Memory B cell (primary cell): ENCODE measurements at regions not wholly inside any gene's neighbourhood (a gene's known extent, or its start where the extent isn't known, plus 50 kb on each side); places are given as distances from the start of the nearest gene placed in this dataset.

Experiments used
- ATAC-seq: fragments of 150-1000 bp; cut with Tn5 transposase; 2 replicates; pipeline ENCODE4 v1.10.0; 2021; ENCODE audit warnings: low read depth, mild to moderate bottlenecking, moderate library complexity
- DNase-seq, 2 donors: peaks; one replicate each; pipeline ENCODE4 v3.0.0; 2022; ENCODE audit warnings: low spot score in 2 of 2
- H3K27ac Mint-ChIP-seq: one replicate; pipeline ENCODE4 v1.8.0; 2022; ENCODE audit warnings: mild to moderate bottlenecking, moderate library complexity, mixed read lengths
- H3K27me3 Mint-ChIP-seq: one replicate; pipeline ENCODE4 v1.8.0; 2022; ENCODE audit warnings: mixed read lengths
- H3K36me3 Mint-ChIP-seq: one replicate; pipeline ENCODE4 v1.8.0; 2022; ENCODE audit warnings: mild to moderate bottlenecking, mixed read lengths
- H3K4me1 Mint-ChIP-seq: one replicate; pipeline ENCODE4 v1.8.0; 2022; ENCODE audit warnings: mixed read lengths
- H3K4me3 Mint-ChIP-seq: one replicate; pipeline ENCODE4 v1.8.0; 2022; ENCODE audit warnings: mild to moderate bottlenecking, moderate library complexity, mixed read lengths
- H3K9me3 Mint-ChIP-seq: one replicate; pipeline ENCODE4 v1.8.0; 2022; ENCODE audit warnings: mixed read lengths

DNA sequence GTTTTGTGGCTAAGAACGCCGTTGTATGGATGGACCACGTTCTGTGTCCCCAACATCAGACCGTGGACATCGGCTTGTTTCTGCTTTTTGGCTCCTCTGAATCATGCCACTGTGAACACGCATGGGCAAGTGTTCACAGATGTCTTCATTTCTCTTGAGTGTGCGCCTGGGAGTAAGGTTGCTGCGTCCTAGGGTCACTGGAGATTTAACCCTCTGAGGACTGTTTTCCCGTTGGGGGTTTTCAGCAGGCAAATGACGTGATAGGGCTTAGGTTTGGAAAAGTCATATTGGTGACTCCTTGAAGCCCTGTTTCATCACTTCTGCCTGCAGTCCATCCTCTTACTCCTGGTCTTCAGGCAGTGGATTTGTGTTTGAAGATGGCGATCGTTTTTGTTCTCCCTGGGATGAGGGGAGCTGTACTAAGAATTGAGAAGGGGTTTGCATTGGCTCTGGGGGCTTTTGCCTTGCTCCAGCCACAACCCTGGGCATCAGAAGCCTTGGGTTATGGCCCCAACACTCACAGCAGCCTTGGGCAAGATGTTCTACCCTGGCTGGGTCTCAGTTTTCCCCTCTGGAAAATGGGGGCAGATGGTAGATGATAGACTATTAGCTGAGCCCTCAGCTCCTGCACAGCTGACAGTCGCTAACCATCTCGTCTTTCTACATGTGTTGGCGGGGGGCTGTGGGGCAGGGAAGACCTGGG, 67.2 kb upstream of the CIBAR2 start:
- no peaks in the 10 kb centered on the region for H3K4me1 Mint-ChIP-seq
- no peak overlapping the region for H3K27ac Mint-ChIP-seq
- no peaks in the 10 kb centered on the region for H3K36me3 Mint-ChIP-seq
- H3K9me3 Mint-ChIP-seq: peaks cover 4% of the 10 kb centered on the region
- H3K4me3 Mint-ChIP-seq: no peak overlapping the region
- H3K27me3 Mint-ChIP-seq: peaks cover 23% of the 10 kb centered on the region
- ATAC-seq (no peak), DNase-seq (no peak)

DNA sequence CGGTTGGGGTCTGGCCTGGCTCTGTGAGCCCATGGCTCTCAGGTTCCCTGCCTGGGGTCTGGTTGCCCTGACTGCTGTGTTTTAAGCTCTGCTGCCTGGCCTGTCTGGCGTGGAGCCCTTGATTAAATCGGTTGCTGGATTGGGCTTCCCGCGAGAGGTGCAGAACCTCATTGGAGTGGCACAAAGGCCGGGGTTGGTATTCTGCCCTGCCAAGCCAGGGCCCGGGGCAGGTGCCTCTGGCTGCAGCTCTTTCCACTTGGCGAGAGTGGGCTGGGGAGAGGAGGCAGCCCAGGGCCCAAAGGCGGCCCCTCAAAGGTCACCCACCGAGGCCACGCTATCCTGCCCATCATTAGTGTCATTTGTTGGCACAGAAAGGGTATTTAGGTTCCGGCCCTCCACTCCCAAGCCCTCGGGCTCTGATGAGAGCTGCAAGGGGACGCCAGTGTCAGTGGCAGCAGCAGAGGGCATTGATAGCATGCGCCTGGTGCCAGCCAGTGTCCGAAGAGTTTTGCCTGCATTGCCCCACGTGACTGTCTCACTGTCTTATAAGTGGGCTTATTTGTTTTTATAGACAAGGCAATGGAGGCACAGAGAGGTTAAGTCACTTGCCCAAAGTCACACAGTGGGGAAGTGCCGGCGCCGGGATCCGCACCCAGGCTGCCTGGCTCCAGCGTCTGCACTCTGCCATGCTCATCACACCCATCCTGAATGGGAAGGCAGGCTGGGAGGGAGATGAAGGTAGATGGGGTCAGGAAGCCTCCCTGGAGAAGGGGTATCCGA, 68.0 kb upstream of the CIBAR2 start:
- DNase-seq: no peak
- ATAC-seq: no peak
- Mint-ChIP-seq H3K4me1 (no peaks in the 10 kb centered on the region), H3K4me3 (no peak overlapping the region), H3K27ac (no peak overlapping the region), H3K36me3 (no peaks in the 10 kb centered on the region), H3K27me3 (peaks cover 20% of the 10 kb centered on the region), H3K9me3 (peaks cover 8% of the 10 kb centered on the region)

DNA sequence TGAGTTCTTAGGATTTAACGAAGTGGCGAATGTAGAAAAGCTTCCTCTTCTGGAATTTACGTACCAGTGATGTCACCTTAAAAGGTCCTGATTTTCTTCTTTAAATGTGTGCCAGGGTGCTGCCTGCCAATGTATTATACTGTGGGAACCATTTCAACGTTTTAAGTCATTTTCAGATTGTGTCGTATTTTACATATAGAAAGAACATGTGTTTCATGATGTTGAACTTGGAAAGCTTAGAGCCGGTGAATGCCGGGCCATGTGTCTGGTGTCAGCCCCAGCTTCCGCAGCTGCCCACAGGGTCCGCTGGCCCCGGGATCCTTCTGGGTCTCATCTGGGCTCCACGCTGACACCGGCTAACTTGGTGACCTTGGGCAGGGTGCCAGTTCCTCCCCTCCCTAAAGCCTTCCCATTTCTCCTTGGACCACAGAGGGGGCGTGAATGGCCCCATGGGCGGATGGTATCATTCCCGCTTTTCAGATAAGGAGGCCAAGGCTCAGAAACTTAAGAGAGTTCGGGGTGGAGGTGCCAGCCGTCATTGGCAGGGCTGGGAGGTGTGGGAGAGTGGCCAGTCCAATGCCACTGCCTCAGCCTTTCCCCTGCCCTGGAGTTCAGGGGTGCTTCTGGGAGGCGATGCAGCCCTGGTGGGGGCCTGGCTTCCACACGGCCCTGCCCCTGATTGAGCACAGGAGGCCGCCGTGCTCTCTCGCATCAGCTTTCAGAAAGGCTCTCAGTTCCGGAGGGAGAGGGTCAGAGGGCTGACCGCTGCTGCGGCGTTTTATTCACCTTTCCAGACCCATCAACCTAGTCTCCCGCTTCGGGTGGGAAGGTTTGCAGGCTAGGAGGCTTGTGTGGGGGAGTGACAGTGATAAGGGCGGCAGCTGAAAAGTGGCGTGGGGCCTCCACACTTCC, 68.8 kb upstream of the CIBAR2 start:
- Mint-ChIP-seq H3K36me3 (no peaks in the 10 kb centered on the region), H3K27ac (no peak overlapping the region), H3K27me3 (peaks cover 17% of the 10 kb centered on the region), H3K9me3 (peaks cover 8% of the 10 kb centered on the region), H3K4me1 (no peaks in the 10 kb centered on the region), H3K4me3 (no peak overlapping the region)
- DNase-seq: no peak
- no peak for ATAC-seq

DNA sequence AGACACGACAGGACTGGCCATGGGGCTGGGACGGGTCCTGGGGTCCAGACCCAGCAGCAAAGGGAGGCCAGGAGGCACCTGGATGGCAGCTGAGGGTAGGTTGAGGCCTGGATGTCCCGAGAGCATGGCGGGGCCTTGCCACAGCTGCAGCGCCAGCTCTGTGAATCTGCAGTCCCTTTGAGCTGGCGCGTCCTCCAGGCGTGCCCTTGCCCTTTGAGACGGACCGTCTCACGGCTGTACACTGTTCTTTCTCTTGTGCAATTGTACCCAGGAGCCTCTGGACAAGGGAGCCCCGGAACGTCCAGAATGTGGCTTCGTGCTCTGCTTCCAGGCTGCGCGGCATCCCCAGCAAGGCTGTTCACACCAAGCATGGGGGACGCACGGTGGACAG, 69.5 kb upstream of the CIBAR2 start:
- Mint-ChIP-seq H3K9me3 (peaks cover 8% of the 10 kb centered on the region), H3K27ac (no peak overlapping the region), H3K36me3 (no peaks in the 10 kb centered on the region), H3K27me3 (peaks cover 18% of the 10 kb centered on the region), H3K4me3 (no peak overlapping the region), H3K4me1 (no peaks in the 10 kb centered on the region)
- ATAC-seq (no peak), DNase-seq (no peak)

DNA sequence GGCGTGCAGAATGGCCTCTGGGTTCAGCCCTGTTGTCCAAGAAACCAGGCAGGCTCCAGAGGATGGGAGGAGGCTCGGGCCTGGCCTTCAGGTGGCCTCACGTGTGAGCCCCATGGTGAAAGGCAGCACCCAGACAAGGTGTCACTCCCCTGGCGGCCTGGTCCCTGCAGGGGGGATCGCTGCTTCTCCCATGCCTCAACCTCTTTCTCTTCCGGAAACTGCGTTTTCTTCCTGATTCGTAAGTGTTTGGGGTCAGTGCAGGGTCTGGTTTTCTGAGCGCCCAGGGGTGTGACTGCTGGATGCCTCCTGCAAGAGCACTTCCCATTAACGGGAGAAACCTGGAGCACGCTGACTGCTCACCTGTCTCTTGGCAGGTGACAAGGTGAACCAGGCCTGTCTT, 70.0 kb upstream of the CIBAR2 start:
- Mint-ChIP-seq H3K27ac (no peak overlapping the region), H3K4me1 (no peaks in the 10 kb centered on the region), H3K9me3 (peaks cover 8% of the 10 kb centered on the region), H3K27me3 (peaks cover 18% of the 10 kb centered on the region), H3K36me3 (no peaks in the 10 kb centered on the region), H3K4me3 (no peak overlapping the region)
- ATAC-seq (no peak), DNase-seq (no peak)

DNA sequence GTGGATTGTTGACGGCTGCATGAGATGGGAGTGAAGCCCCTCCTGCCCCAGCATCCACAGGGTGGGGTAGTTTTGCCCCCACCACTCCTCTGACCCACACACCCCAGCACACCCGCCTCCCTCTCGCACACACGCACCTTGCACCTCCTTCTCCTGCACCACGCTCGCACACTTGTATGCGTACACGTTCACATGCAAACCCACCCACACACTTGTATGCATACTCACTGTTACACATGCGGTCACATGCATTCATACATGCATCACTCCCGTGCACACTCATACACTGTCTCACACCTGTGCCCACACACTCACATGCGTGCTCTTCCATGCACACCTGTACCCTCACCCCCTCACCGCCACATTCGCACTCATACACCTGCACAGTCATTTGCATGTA, 70.5 kb upstream of the CIBAR2 start:
- peaks cover 8% of the 10 kb centered on the region for H3K9me3 Mint-ChIP-seq
- no peak for DNase-seq
- ATAC-seq: no peak
- H3K4me3 Mint-ChIP-seq: no peak overlapping the region
- H3K4me1 Mint-ChIP-seq: no peaks in the 10 kb centered on the region
- no peak overlapping the region for H3K27ac Mint-ChIP-seq
- H3K27me3 Mint-ChIP-seq: peaks cover 15% of the 10 kb centered on the region
- no peaks in the 10 kb centered on the region for H3K36me3 Mint-ChIP-seq

DNA sequence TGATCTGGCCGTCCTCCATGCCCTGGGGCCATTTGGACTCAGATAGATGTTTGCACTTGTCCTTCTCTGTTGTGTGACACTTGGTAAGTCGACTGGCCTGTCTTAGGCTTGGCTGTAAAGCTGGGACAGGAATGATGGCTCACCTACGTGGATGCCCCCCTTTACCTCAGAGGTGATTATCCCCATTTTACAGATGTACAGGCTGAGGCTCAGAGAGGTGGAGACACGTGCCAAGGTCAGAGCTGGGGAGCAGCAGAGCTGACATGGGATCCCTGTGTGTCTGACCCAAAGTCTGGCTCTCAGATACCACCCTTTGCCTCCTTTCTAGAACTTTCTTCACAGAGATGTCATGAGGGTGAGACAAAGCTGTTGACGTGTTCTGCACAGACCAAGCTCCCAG, 71.3 kb upstream of the CIBAR2 start:
- DNase-seq (no peak), ATAC-seq (no peak)
- no peaks in the 10 kb centered on the region for H3K4me1 Mint-ChIP-seq
- peaks cover 9% of the 10 kb centered on the region for H3K27me3 Mint-ChIP-seq
- H3K9me3 Mint-ChIP-seq: peaks cover 8% of the 10 kb centered on the region
- H3K4me3 Mint-ChIP-seq: no peak overlapping the region
- H3K27ac Mint-ChIP-seq: no peak overlapping the region
- no peaks in the 10 kb centered on the region for H3K36me3 Mint-ChIP-seq

DNA sequence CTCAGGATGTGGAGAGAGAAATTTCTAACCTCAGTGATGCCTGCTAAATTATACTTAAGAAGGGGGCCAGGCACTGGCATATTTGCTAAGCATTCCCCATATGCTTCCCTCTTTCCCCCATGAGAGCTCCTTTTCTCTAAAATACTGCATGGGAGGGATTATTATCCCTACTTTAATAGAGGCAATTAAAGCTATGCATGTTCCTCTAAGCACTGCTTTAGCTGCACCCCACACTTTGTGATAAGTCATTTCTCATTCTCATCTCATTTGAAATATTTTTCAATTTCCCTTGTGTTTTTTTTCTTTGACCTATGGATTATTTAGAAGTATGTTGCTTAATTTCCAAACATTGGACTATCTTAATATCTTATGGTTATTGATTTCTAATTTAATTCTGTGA, 72.1 kb upstream of the CIBAR2 start:
- Mint-ChIP-seq H3K27ac (no peak overlapping the region), H3K4me1 (no peaks in the 10 kb centered on the region), H3K36me3 (no peaks in the 10 kb centered on the region)

DNA sequence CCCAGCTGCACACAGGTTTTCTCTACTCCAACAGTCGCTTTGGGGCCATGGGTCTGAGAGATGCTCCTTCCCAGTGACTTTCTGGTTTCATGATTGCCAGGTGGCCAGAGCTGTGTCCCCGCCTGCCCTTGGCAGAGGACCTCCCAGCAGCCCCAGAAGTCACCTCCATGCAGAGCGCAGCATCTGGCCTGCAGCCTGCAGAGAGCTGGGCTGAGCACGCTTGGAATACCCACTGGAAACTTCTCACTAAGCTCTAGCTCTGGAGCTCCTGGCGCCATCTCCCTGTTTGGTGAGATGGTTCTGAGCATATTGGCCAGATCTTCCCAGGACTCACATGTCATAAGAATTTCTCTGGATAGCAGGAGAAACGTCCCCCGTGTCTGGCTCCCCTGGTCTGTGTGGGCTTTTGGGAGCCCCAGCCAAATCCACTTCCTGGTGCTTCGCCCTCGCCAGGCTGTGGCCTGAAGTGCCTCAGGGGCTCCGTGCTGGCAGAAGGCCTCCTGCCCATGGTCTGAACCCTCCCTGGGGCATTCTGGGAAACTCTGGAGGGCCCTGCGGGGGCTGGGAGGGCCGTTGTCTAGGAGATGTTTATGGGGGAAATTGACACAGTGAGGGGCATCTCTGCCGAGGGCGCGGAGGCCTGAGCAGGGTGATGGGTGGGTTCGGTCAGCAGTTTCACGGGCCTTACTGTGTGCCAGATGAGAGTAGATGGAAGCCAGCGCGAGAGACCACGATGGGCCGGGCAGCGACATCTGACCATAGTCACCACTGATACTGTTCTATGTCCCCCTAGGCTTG, 73.2 kb upstream of the CIBAR2 start:
- H3K27me3 Mint-ChIP-seq: peaks cover 9% of the 10 kb centered on the region
- no peak overlapping the region for H3K27ac Mint-ChIP-seq
- ATAC-seq (no peak), DNase-seq (no peak)
- H3K36me3 Mint-ChIP-seq: no peaks in the 10 kb centered on the region
- H3K9me3 Mint-ChIP-seq: peaks cover 14% of the 10 kb centered on the region
- no peaks in the 10 kb centered on the region for H3K4me1 Mint-ChIP-seq
- H3K4me3 Mint-ChIP-seq: no peak overlapping the region

More for the DNA sequence above, 72.1 kb upstream of the CIBAR2 start:
- DNase-seq: no peak
- peaks cover 9% of the 10 kb centered on the region for H3K27me3 Mint-ChIP-seq
- ATAC-seq: no peak
- no peak overlapping the region for H3K4me3 Mint-ChIP-seq
- H3K9me3 Mint-ChIP-seq: peaks cover 12% of the 10 kb centered on the region

DNA sequence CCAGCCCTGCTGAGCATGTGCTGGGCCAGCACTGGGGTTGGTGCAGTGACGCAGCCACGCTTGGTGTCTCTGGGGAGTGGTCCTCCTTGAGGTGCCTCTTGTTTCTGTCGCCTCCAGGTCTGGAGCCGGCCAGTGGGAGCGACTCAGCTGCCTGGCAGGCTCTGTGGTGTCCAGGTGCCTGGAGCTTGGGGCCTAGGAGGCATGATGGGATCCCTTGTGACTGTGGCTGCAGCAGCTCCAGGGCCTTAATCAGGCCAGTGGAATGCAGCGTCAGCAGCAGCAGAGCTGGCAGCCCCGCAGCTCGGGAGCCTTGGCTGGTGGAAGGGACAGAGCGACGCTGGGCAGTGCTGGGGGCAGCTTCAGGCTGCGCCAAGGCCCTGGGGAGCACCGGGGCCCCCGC, 74.7 kb upstream of the CIBAR2 start:
- no peak for DNase-seq
- no peaks in the 10 kb centered on the region for H3K36me3 Mint-ChIP-seq

DNA sequence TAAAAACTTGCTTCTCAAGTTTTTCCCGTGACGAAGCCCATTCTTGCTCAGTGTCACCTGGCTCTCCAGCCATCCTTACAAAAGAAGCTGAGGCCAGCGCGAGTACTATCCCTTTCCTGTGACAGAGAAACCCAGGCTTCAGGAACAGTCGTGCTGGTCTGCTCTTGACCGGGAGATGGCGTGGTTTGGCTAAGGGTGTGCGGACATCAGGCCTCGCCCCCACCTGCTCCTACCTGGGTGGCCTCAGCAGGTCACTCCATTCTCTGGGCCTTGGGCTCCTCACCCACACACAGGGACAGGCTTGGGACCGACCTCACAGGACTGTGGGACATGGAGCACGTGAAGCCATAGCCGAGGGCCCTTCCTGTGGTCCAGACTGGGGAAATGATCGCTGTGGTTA, 75.2 kb upstream of the CIBAR2 start:
- ATAC-seq (no peak), DNase-seq (no peak)
- Mint-ChIP-seq H3K9me3 (peaks cover 14% of the 10 kb centered on the region), H3K27me3 (peaks cover 9% of the 10 kb centered on the region), H3K4me3 (no peak overlapping the region), H3K27ac (no peak overlapping the region), H3K4me1 (no peaks in the 10 kb centered on the region), H3K36me3 (no peaks in the 10 kb centered on the region)

More for the DNA sequence above, 74.7 kb upstream of the CIBAR2 start:
- Mint-ChIP-seq H3K9me3 (peaks cover 14% of the 10 kb centered on the region), H3K27ac (no peak overlapping the region), H3K4me1 (no peaks in the 10 kb centered on the region), H3K4me3 (no peak overlapping the region), H3K27me3 (peaks cover 9% of the 10 kb centered on the region)
- ATAC-seq: no peak

DNA sequence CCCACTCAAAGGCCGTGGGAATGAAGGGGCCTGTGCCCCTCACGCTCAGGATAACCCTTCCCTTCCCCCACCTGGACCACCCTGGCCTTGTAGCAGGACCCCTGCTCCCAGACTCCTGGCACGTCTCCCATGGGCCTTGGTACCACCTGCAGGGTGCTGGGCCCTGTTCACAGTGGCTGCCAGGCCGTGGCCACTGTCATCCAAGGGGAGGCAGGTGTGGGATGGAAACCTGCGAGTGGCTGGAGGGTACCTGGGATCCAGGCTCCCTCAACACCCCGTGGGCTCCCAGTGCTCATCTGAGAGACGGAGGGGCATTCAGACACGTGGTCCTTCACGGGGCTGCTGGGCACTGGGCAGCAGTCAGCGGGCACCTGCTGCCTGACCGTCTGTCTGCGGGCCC, 75.6 kb upstream of the CIBAR2 start:
- ATAC-seq (no peak), DNase-seq (no peak)
- peaks cover 14% of the 10 kb centered on the region for H3K9me3 Mint-ChIP-seq
- peaks cover 6% of the 10 kb centered on the region for H3K27me3 Mint-ChIP-seq
- H3K36me3 Mint-ChIP-seq: no peaks in the 10 kb centered on the region
- H3K4me1 Mint-ChIP-seq: no peaks in the 10 kb centered on the region
- H3K4me3 Mint-ChIP-seq: no peak overlapping the region
- H3K27ac Mint-ChIP-seq: no peak overlapping the region

DNA sequence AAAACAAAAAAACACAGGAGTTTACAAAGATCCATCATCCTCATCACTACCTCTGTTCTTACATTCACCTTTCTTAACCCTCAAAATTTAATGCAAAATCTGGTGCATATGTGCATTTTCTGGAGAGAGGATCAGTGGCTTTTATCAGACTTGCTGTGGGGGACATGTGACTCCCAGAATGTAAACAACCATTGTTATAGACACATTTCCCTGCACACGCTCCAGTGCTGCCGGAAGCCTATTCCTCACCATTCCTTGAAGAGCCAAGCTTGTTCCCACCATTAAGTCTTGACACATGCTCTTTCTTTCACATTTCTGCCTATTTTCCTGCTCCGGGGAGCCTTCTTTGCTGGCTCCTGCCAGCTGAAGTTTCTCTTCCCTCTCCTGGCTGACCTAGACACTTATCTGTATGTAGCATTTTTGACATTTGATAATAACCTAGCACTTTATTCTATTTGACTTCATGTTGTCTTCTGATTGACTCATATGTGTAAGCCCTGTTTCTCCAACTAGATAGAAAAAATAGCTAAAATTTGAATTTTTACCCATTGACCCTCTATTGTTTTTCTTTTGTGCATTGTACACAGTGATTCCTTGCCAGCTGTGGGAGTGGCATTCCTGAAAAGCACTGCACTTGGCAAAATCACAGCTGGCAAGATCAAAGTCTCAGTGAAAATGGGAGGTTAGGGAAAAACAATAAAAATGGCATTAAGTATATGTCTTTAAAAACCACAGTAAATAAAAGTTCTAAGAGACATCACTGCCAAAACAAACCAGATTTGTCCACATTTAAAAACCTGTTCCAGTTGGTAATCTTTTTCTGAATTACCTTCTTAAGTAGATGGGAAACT, 76.8 kb upstream of the CIBAR2 start:
- ATAC-seq (no peak), DNase-seq (no peak)
- H3K27ac Mint-ChIP-seq: no peak overlapping the region
- H3K4me1 Mint-ChIP-seq: no peaks in the 10 kb centered on the region
- H3K9me3 Mint-ChIP-seq: peaks cover 12% of the 10 kb centered on the region
- H3K27me3 Mint-ChIP-seq: peaks cover 3% of the 10 kb centered on the region
- H3K4me3 Mint-ChIP-seq: no peak overlapping the region
- H3K36me3 Mint-ChIP-seq: no peaks in the 10 kb centered on the region
